Parathyroid adenoma (tissue), 2 donors: ENCODE measurements at regions not wholly inside any gene's neighbourhood (a gene's known extent, or its start where the extent isn't known, plus 50 kb on each side); places are given as distances from the start of the nearest gene placed in this dataset.

Source experiments
- H2AFZ ChIP-seq: fragments of 300-600 bp; sonication (generic); one replicate; pipeline ENCODE4 v1.7.0; 2017; ENCODE audit warnings: antibody characterized with exemption, mild to moderate bottlenecking
- H3K27ac ChIP-seq: fragments of 300-600 bp; sonication (generic); one replicate; pipeline ENCODE4 v1.7.0; 2017
- H3K27me3 ChIP-seq: fragments of 300-600 bp; sonication (generic); one replicate; pipeline ENCODE4 v1.7.0; 2017; ENCODE audit warnings: low read length; ENCODE audit not compliant: control insufficient read depth, insufficient read depth
- H3K36me3 ChIP-seq: fragments of 300-600 bp; sonication (generic); one replicate; pipeline ENCODE4 v1.7.0; 2017; ENCODE audit warnings: low read length; ENCODE audit not compliant: control insufficient read depth, insufficient read depth
- H3K4me1 ChIP-seq: fragments of 300-600 bp; sonication (generic); one replicate; pipeline ENCODE4 v1.7.0; 2017; ENCODE audit warnings: control low read depth
- H3K4me2 ChIP-seq: fragments of 300-600 bp; sonication (generic); one replicate; pipeline ENCODE4 v1.7.0; 2017; ENCODE audit warnings: low read length
- H3K4me3 ChIP-seq: fragments of 300-600 bp; sonication (generic); one replicate; pipeline ENCODE4 v1.7.0; 2017; ENCODE audit warnings: low read depth, low read length
- H3K79me2 ChIP-seq: fragments of 300-600 bp; sonication (generic); one replicate; pipeline ENCODE4 v1.7.0; 2017; ENCODE audit warnings: control low read depth
- H3K9ac ChIP-seq: fragments of 300-600 bp; sonication (generic); one replicate; pipeline ENCODE4 v1.7.0; 2017; ENCODE audit warnings: mild to moderate bottlenecking
- H3K9me3 ChIP-seq: fragments of 300-600 bp; sonication (generic); one replicate; pipeline ENCODE4 v1.7.0; 2017; ENCODE audit warnings: low read length; ENCODE audit not compliant: control insufficient read depth
- TF ChIP-seq, protein P1 (sequence below): fragments of 300-600 bp; sonication (generic); IDR thresholded peaks from one replicate; pipeline ENCODE4 v1.7.0; 2017; ENCODE audit warnings: antibody characterized with exemption, mild to moderate bottlenecking
- donor health status: primary hyperparathyroidism.

DNA sequence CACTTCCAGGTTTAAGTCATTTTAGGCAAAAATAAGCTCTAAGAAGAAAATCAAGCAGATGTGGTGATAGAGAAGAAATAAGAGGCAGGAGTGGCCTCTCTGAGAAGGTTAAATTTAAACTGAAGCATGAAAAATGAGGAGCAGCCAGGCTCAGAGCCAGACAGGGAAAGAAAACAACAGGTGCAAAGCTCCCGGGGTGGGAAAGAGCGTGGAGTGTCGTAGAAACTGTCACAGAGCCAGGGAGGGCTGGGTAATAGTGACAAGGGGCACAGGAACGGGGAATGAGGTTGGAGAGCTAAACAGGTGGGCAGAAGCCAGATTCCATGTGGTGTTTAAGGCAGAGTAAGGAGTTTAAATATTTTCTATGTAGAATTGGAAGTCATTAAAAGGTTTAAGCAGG lies 132.1 kb upstream of the BLID start:
- no peaks in the 10 kb centered on the region for H3K79me2 ChIP-seq
- H3K9me3 ChIP-seq, result no peaks in the 10 kb centered on the region
- no peak overlapping the region for H3K4me3 ChIP-seq
- H3K27ac ChIP-seq, result no peak overlapping the region
- no peak overlapping the region for H3K9ac ChIP-seq
- H3K4me2 ChIP-seq, result no peak overlapping the region
- TF ChIP-seq, protein P1, sequence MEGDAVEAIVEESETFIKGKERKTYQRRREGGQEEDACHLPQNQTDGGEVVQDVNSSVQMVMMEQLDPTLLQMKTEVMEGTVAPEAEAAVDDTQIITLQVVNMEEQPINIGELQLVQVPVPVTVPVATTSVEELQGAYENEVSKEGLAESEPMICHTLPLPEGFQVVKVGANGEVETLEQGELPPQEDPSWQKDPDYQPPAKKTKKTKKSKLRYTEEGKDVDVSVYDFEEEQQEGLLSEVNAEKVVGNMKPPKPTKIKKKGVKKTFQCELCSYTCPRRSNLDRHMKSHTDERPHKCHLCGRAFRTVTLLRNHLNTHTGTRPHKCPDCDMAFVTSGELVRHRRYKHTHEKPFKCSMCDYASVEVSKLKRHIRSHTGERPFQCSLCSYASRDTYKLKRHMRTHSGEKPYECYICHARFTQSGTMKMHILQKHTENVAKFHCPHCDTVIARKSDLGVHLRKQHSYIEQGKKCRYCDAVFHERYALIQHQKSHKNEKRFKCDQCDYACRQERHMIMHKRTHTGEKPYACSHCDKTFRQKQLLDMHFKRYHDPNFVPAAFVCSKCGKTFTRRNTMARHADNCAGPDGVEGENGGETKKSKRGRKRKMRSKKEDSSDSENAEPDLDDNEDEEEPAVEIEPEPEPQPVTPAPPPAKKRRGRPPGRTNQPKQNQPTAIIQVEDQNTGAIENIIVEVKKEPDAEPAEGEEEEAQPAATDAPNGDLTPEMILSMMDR, result no peak
- no peaks in the 10 kb centered on the region for H3K4me1 ChIP-seq
- no peak overlapping the region for H2AFZ ChIP-seq
- no peaks in the 10 kb centered on the region for H3K27me3 ChIP-seq
- no peaks in the 10 kb centered on the region for H3K36me3 ChIP-seq

DNA sequence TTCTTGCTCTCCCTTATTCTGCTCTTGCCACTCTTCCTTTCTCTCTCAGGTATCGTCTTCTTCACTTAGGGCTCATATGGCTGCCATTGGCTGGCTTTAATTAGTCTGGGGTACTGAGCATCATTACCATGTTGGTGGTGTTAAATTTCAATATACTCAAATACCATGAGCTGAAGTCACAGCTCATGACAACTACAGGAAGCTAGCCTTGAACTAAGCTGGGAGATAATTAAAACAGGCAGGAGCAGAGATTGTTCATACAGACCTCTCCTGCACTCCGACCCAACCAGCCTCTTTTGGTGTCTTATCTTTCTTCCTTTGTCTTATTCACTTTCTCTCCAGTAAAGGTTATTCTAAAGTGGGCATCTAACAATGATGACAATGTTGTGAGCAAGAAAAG lies 130.9 kb upstream of the BLID start:
- Histone ChIP-seq H3K79me2 (no peaks in the 10 kb centered on the region), H2AFZ (no peak overlapping the region), H3K4me3 (no peak overlapping the region), H3K27ac (no peak overlapping the region), H3K4me1 (no peaks in the 10 kb centered on the region), H3K36me3 (no peaks in the 10 kb centered on the region), H3K9me3 (no peaks in the 10 kb centered on the region), H3K4me2 (no peak overlapping the region), H3K9ac (no peak overlapping the region), H3K27me3 (no peaks in the 10 kb centered on the region)
- TF ChIP-seq, protein P1, result no peak

DNA sequence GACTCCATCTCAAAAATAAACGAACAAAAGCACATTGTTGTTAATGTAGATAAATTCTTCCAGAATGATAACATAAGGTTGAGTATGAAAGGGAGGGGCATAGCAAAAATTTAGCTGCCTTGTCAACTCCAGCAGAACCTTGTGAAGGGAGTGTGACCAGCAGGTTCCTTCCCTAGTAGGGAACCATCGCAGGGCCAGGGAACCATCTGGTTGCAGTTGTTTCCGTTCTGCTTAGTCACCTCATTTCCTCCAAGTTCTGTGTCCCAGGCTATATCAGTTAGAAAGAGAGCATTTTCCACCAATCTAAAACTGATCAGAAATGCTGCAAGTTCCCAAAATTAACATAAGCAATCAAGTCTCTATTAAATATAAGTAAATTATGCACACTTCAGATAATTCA lies 126.7 kb upstream of the BLID start:
- H3K9me3 ChIP-seq, result no peaks in the 10 kb centered on the region
- H3K4me3 ChIP-seq, result no peak overlapping the region
- no peaks in the 10 kb centered on the region for H3K36me3 ChIP-seq
- H3K79me2 ChIP-seq, result no peaks in the 10 kb centered on the region
- no peaks in the 10 kb centered on the region for H3K4me1 ChIP-seq
- no peak overlapping the region for H2AFZ ChIP-seq
- TF ChIP-seq, protein P1, result no peak
- H3K27me3 ChIP-seq, result no peaks in the 10 kb centered on the region
- no peak overlapping the region for H3K27ac ChIP-seq
- H3K4me2 ChIP-seq, result no peak overlapping the region
- H3K9ac ChIP-seq, result no peak overlapping the region

DNA sequence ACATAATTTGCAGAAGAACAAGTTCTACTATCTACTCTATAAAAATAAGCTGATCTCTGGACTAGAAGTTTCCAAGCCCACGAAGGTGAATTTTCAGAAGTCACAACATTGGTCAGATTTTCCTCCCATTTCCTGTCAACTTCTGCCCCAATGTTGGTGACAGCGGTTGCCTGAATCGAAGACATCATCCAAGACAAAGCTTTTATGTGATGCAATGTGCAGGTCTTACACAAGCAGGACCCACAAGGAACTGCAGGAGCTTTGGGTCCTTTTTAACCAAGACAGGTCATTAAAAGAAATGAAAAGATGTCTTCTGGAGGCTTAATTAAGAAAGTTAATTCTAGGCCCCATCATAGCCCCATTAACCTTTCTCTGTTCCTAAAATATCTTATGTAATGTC lies 125.6 kb upstream of the BLID start:
- Histone ChIP-seq H3K79me2 (no peaks in the 10 kb centered on the region), H3K36me3 (no peaks in the 10 kb centered on the region), H2AFZ (no peak overlapping the region), H3K9me3 (no peaks in the 10 kb centered on the region), H3K27ac (no peak overlapping the region), H3K4me2 (no peak overlapping the region), H3K4me3 (no peak overlapping the region), H3K4me1 (no peaks in the 10 kb centered on the region), H3K27me3 (no peaks in the 10 kb centered on the region), H3K9ac (no peak overlapping the region)
- TF ChIP-seq, protein P1, result no peak

DNA sequence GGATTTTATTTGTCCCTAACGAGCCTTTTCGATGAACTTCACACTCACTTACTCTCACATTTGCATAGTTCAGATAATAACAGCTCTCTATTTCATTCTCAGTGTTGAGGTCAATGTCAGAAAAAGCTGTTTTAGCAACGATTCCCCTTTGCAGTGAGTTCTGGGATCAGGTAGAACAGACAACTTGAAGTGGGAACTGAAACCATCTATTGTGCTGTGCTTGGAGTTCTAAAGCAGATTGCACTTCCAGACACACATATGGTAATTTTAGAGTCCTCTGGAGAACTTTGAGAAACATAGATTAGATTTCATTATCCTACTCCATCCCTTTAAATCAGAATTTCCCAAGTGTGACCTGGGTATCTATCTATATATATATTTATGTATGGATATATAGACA lies 124.6 kb upstream of the BLID start:
- H3K9me3 ChIP-seq, result no peaks in the 10 kb centered on the region
- no peak overlapping the region for H3K4me3 ChIP-seq
- H3K36me3 ChIP-seq, result no peaks in the 10 kb centered on the region
- no peaks in the 10 kb centered on the region for H3K79me2 ChIP-seq
- H3K9ac ChIP-seq, result no peak overlapping the region
- no peaks in the 10 kb centered on the region for H3K27me3 ChIP-seq
- no peak overlapping the region for H3K4me2 ChIP-seq
- no peak overlapping the region for H3K27ac ChIP-seq
- no peaks in the 10 kb centered on the region for H3K4me1 ChIP-seq
- H2AFZ ChIP-seq, result no peak overlapping the region
- TF ChIP-seq, protein P1, result no peak
